Suprapubic skin (tissue), 4 donors: ENCODE measurements at regions not wholly inside any gene's neighbourhood (a gene's known extent, or its start where the extent isn't known, plus 50 kb on each side); places are given as distances from the start of the nearest gene placed in this dataset.

Source experiments
- CTCF ChIP-seq, 2 donors: fragments of 200-600 bp in 1 of 2; fragments of 450-650 bp in 1 of 2; sonication (generic) in 1 of 2; IDR thresholded peaks; one replicate each; pipeline ENCODE4 v1.5.1; 2016 to 2019; ENCODE audit warnings: antibody characterized with exemption in 2 of 2, mild to moderate bottlenecking in 1 of 2, moderate library complexity in 1 of 2
- EP300 ChIP-seq: sonication (generic); formaldehyde crosslinking; IDR thresholded peaks from one replicate; pipeline ENCODE4 v1.6.1; 2017; ENCODE audit warnings: antibody characterized with exemption
- POLR2AphosphoS5 ChIP-seq, 3 donors: sonication (generic); formaldehyde crosslinking; IDR thresholded peaks; one replicate each; pipeline ENCODE4 v1.6.1; 2017; ENCODE audit warnings: antibody characterized with exemption in 3 of 3

- TF ChIP-seq CTCF (IDR thresholded peaks at IDR 0.05) (no peak), EP300 (no peak), POLR2AphosphoS5 (IDR thresholded peaks at IDR 0.05) (no peak)
These were observed 264.0 kb downstream of the PIK3R1 start for GRCh38 chr5:68479524-68479923.
